Psoas muscle (tissue), 7 donors: ENCODE measurements at regions not wholly inside any gene's neighbourhood (a gene's known extent, or its start where the extent isn't known, plus 50 kb on each side); places are given as distances from the start of the nearest gene placed in this dataset.
A peak's percentile ranks its signal among the peaks of the same experiment; 100 is the strongest.

Source experiments
- ATAC-seq, 4 donors: fragments of 200-7000 bp; cut with Tn5 transposase; one replicate each; pipeline ENCODE4 v1.9.1; 2020; ENCODE audit warnings: moderate library complexity in 3 of 4, mild to moderate bottlenecking in 2 of 4
- DNase-seq, 2 donors: peaks; one replicate each; pipeline ENCODE4 v3.0.0-alpha.2; 2020
- H3K27ac ChIP-seq: fragments of 200-600 bp; one replicate; pipeline ENCODE4 v1.8.0; 2022
- H3K27me3 ChIP-seq, 3 donors: fragments of 200-600 bp in 1 of 3; one replicate each; pipeline versions ENCODE4 v1.6.1 to v1.8.0; 2013 to 2022; ENCODE audit warnings: low read length in 2 of 3, mild to moderate bottlenecking in 2 of 3, moderate library complexity in 1 of 3; ENCODE audit not compliant: insufficient read depth in 3 of 3
- H3K36me3 ChIP-seq, 2 donors: fragments of 200-600 bp in 1 of 2; one replicate each; pipeline versions ENCODE4 v1.6.1 to v1.8.0; 2013 to 2022; ENCODE audit warnings: low read depth in 1 of 2, mild to moderate bottlenecking in 1 of 2, moderate library complexity in 1 of 2; ENCODE audit not compliant: insufficient read depth in 1 of 2
- H3K4me1 ChIP-seq: fragments of 200-600 bp; one replicate; pipeline ENCODE4 v1.8.0; 2022
- H3K4me3 ChIP-seq: fragments of 200-600 bp; one replicate; pipeline ENCODE4 v1.8.0; 2022; ENCODE audit warnings: mild to moderate bottlenecking
- H3K9me3 ChIP-seq: fragments of 200-600 bp; one replicate; pipeline ENCODE4 v1.8.0; 2022
- CTCF ChIP-seq: fragments of 200-600 bp; IDR thresholded peaks from one replicate; pipeline ENCODE4 v1.8.0; 2022; ENCODE audit warnings: antibody characterized with exemption
- WGBS, 3 donors: extraction: QIAGEN DNeasy Blood & Tissue Kit; methylation state at CpG; one replicate each; pipeline versions ENCODE4 v1.1.6 to v1.1.7; 2013; 5-methylcytosine and 5-hydroxymethylcytosine counted together
- intact Hi-C, 2 donors: fragments of 100-400 bp; cut with DNase I; formaldehyde crosslinking; loops; one replicate each; pipeline versions ENCODE4 v1.11.0 to v1.14.2; 2022
- donor health status: healthy with polysubstance abuse.
- donor health status: DM: no; HTN: no; CAD: no; lungs with moderate emphysema.
- donor health status: Bipolar disorder and iron deficiency.
- donor health status: healthy.
- donor health status: DM: yes; HTN: yes; CAD: no.
- donor health status: DM: no; HTN: no; CAD: no.
- donor health status: DM: yes; HTN: yes; CAD: no.

GRCh38 chr12:124680863-124681778 lies 113.7 kb upstream of the NCOR2 start:
- no peaks in the 10 kb centered on the region for H3K27me3 ChIP-seq
- H3K4me3 ChIP-seq, result no peak overlapping the region
- WGBS, 3 donors, result 75 to 85% (median 77%) methylated on average over 21 of the region's 21 CpGs
- TF ChIP-seq CTCF, result peak; percentile 31
- peaks cover 54% of the 10 kb centered on the region for H3K4me1 ChIP-seq
- ATAC-seq (peak; percentile 14 to 72 (median 58)), DNase-seq (peak; percentile 73 to 80)
- no peaks in the 10 kb centered on the region for H3K36me3 ChIP-seq
- intact Hi-C loops, result loop anchor here in 1 of 2 donors (5.0 kb wide), 2 partner anchors 66 to 114 kb away; partner anchors contain the start of gene NCOR2
- H3K9me3 ChIP-seq, result no peaks in the 10 kb centered on the region
- H3K27ac ChIP-seq, result peak overlapping the region; percentile 82

- no peak overlapping the region for H3K4me3 ChIP-seq
- intact Hi-C loops, result loop anchor here in 1 of 2 donors (5.0 kb wide), 3 partner anchors 68 to 112 kb away; partner anchors contain the start of gene NCOR2
Observed at GRCh38 chr12:124679533-124680371, 112.3 kb upstream of the NCOR2 start.

GRCh38 chr12:124679047-124679446 lies 111.6 kb upstream of the NCOR2 start:
- TF ChIP-seq CTCF, result no peak
- ATAC-seq (no peak), DNase-seq (no peak)
- Histone ChIP-seq H3K4me3 (no peak overlapping the region), H3K36me3 (no peaks in the 10 kb centered on the region), H3K9me3 (no peaks in the 10 kb centered on the region), H3K27ac (peak overlapping the region; percentile 72), H3K27me3 (no peaks in the 10 kb centered on the region), H3K4me1 (peaks cover 42% of the 10 kb centered on the region)
- intact Hi-C loops, result loop anchor here in 1 of 2 donors (5.0 kb wide), 1 partner anchor 88 kb away; no protein-coding TSS in a partner anchor
- 57 to 88% (median 86%) methylated on average over 4 of the region's 4 CpGs for WGBS, 3 donors

More at GRCh38 chr12:124679533-124680371, 112.3 kb upstream of the NCOR2 start:
- 29 to 51% (median 40%) methylated on average over 17 of the region's 17 CpGs for WGBS, 3 donors
- ATAC-seq (peak; percentile 17 to 81 (median 64)), DNase-seq (peak; percentile 49 to 70)
- no peaks in the 10 kb centered on the region for H3K27me3 ChIP-seq
- peak overlapping the region; percentile 72 for H3K27ac ChIP-seq
- peak; percentile 5 for TF ChIP-seq CTCF
- H3K4me1 ChIP-seq, result peaks cover 49% of the 10 kb centered on the region
- no peaks in the 10 kb centered on the region for H3K9me3 ChIP-seq
- no peaks in the 10 kb centered on the region for H3K36me3 ChIP-seq

- 67 to 76% (median 74%) methylated on average over 15 of the region's 15 CpGs for WGBS, 3 donors
- no peak for TF ChIP-seq CTCF
- intact Hi-C loops, result loop anchor here in 1 of 2 donors (5.0 kb wide), 1 partner anchor 89 kb away; no protein-coding TSS in a partner anchor
- Histone ChIP-seq H3K36me3 (no peaks in the 10 kb centered on the region), H3K9me3 (no peaks in the 10 kb centered on the region), H3K4me3 (no peak overlapping the region), H3K27me3 (no peaks in the 10 kb centered on the region), H3K27ac (no peak overlapping the region), H3K4me1 (peaks cover 40% of the 10 kb centered on the region)
- no peak for DNase-seq
- ATAC-seq, result no peak
Observed at GRCh38 chr12:124678421-124678893, 111.0 kb upstream of the NCOR2 start.
